Esophagus (tissue), 2 donors: ENCODE measurements at regions not wholly inside any gene's neighbourhood (a gene's known extent, or its start where the extent isn't known, plus 50 kb on each side); places are given as distances from the start of the nearest gene placed in this dataset.
"Not testable (repeated sequence)": the region's sequence is repeated elsewhere in the genome, so short reads cannot be mapped to it uniquely, and the experiment has no call there.

Experiments used
- H3K27ac ChIP-seq, 2 donors: one replicate each; pipeline ENCODE4 v1.5.1; 2013; ENCODE audit warnings: low read depth in 2 of 2, mild to moderate bottlenecking in 2 of 2, inconsistent platforms in 1 of 2, low read length in 1 of 2, moderate library complexity in 1 of 2
- H3K27me3 ChIP-seq, 2 donors: one replicate each; pipeline ENCODE4 v1.6.1; 2013; ENCODE audit warnings: low read length in 2 of 2, control low read depth in 1 of 2, mild to moderate bottlenecking in 1 of 2; ENCODE audit not compliant: insufficient read depth in 2 of 2, control insufficient read depth in 1 of 2
- H3K36me3 ChIP-seq, 2 donors: one replicate each; pipeline ENCODE4 v1.6.1; 2013; ENCODE audit warnings: low read length in 1 of 2; ENCODE audit not compliant: control insufficient read depth in 2 of 2, insufficient read depth in 2 of 2
- H3K4me1 ChIP-seq, 2 donors: one replicate each; pipeline ENCODE4 v1.6.1; 2013; ENCODE audit warnings: low read length in 1 of 2; ENCODE audit not compliant: control insufficient read depth in 2 of 2, insufficient read depth in 2 of 2
- H3K4me3 ChIP-seq, 2 donors: one replicate each; pipeline ENCODE4 v1.5.1; 2013; ENCODE audit warnings: low read length in 2 of 2, mild to moderate bottlenecking in 2 of 2, low read depth in 1 of 2, moderate library complexity in 1 of 2
- H3K9me3 ChIP-seq, 2 donors: one replicate each; pipeline ENCODE4 v1.6.1; 2013; ENCODE audit warnings: mild to moderate bottlenecking in 2 of 2, low read depth in 1 of 2, low read length in 1 of 2, moderate library complexity in 1 of 2; ENCODE audit not compliant: control insufficient read depth in 2 of 2, insufficient read depth in 1 of 2
- WGBS, 2 donors: extraction: QIAGEN DNeasy Blood & Tissue Kit; methylation state at CpG; one replicate each; pipeline ENCODE4 v1.1.7; 2013; 5-methylcytosine and 5-hydroxymethylcytosine counted together
- donor health status: healthy with polysubstance abuse.
- donor health status: Bipolar disorder and iron deficiency.

GRCh38 chr12:9346866-9347327, 138.7 kb upstream of the PZP start:
- Histone ChIP-seq H3K27ac (no peak overlapping the region), H3K36me3 (no peaks in the 10 kb centered on the region), H3K27me3 (no peaks in the 10 kb centered on the region), H3K9me3 (peaks cover under 1 to 3% of the 10 kb centered on the region in 2 donors), H3K4me3 (no peak overlapping the region), H3K4me1 (no peaks in the 10 kb centered on the region)
- WGBS, 2 donors: 75 to 82% methylated on average over 5 of the region's 5 CpGs

DNA sequence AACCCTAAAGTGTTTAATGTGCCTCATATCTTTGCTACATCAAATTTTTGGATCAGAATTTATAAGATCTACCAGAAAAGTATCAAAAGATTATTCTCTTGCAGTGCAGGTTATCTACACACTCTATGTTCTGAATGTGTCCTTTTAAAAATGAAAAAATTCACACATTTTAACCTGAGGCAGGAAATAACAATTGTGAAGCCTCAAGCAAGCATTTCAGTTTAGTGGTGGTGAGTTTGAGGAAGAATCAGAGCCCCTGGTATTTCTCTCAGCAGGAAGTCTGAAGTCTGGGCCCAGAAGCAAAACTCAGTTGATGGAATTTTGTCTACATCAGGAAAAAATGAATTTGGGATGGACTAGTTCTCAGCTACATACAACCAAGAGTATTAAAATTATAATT, 137.0 kb upstream of the PZP start:
- no peak overlapping the region for H3K4me3 ChIP-seq
- H3K9me3 ChIP-seq: no peaks in the 10 kb centered on the region
- no peaks in the 10 kb centered on the region for H3K36me3 ChIP-seq
- H3K4me1 ChIP-seq: no peaks in the 10 kb centered on the region
- H3K27me3 ChIP-seq: no peaks in the 10 kb centered on the region
- no peak overlapping the region for H3K27ac ChIP-seq

- no peaks in the 10 kb centered on the region for H3K4me1 ChIP-seq
- no peak overlapping the region for H3K27ac ChIP-seq
- H3K4me3 ChIP-seq: no peak overlapping the region
- H3K9me3 ChIP-seq: no peaks in the 10 kb centered on the region
- 56 to 63% methylated on average over 2 of the region's 2 CpGs for WGBS, 2 donors
- no peaks in the 10 kb centered on the region for H3K36me3 ChIP-seq
- H3K27me3 ChIP-seq: no peaks in the 10 kb centered on the region
Observed at GRCh38 chr12:9344541-9344940, 136.3 kb upstream of the PZP start.

- H3K4me3 ChIP-seq: no peak overlapping the region
- WGBS, 2 donors: 82 to 87% methylated on average over 3 of the region's 3 CpGs
- no peaks in the 10 kb centered on the region for H3K27me3 ChIP-seq
- no peaks in the 10 kb centered on the region for H3K9me3 ChIP-seq
- H3K27ac ChIP-seq: no peak overlapping the region
- no peaks in the 10 kb centered on the region for H3K36me3 ChIP-seq
- H3K4me1 ChIP-seq: no peaks in the 10 kb centered on the region
Observed at GRCh38 chr12:9343731-9344130, 135.5 kb upstream of the PZP start.

- 86 to 91% methylated on average over 3 of the region's 3 CpGs for WGBS, 2 donors
- Histone ChIP-seq H3K4me1 (no peaks in the 10 kb centered on the region), H3K27me3 (no peaks in the 10 kb centered on the region), H3K4me3 (no peak overlapping the region), H3K36me3 (no peaks in the 10 kb centered on the region), H3K27ac (no peak overlapping the region), H3K9me3 (no peaks in the 10 kb centered on the region)
Observed at GRCh38 chr12:9342614-9343353, 134.6 kb upstream of the PZP start.

DNA sequence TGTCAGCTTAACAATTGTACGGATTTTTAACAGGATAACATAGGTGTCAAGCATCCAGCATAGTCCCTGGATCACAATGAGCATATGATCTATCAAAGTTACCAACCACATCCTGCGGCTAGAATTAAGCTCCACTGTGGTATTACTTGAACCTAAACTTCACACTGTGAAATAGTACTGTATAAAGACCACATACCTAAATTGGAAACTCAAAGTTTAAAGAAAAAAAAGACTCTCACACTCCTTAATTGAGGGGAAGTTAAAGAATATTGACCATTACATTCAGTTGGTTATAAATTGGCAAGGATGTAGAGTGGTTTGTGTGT, 133.0 kb upstream of the PZP start:
- H3K27me3 ChIP-seq: no peaks in the 10 kb centered on the region
- no peaks in the 10 kb centered on the region for H3K36me3 ChIP-seq
- H3K4me1 ChIP-seq: no peaks in the 10 kb centered on the region
- no peaks in the 10 kb centered on the region for H3K9me3 ChIP-seq
- 84 to 93% methylated on average over 2 of the region's 2 CpGs for WGBS, 2 donors
- no peak overlapping the region for H3K27ac ChIP-seq
- H3K4me3 ChIP-seq: no peak overlapping the region

- WGBS, 2 donors: 73 to 76% methylated on average over 8 of the region's 8 CpGs
- Histone ChIP-seq H3K27me3 (no peaks in the 10 kb centered on the region), H3K27ac (no peak overlapping the region), H3K4me1 (no peaks in the 10 kb centered on the region), H3K4me3 (no peak overlapping the region), H3K36me3 (no peaks in the 10 kb centered on the region), H3K9me3 (peaks cover 0 to 4% of the 10 kb centered on the region in 2 donors)
Observed at GRCh38 chr12:9340422-9341259, 132.4 kb upstream of the PZP start.

DNA sequence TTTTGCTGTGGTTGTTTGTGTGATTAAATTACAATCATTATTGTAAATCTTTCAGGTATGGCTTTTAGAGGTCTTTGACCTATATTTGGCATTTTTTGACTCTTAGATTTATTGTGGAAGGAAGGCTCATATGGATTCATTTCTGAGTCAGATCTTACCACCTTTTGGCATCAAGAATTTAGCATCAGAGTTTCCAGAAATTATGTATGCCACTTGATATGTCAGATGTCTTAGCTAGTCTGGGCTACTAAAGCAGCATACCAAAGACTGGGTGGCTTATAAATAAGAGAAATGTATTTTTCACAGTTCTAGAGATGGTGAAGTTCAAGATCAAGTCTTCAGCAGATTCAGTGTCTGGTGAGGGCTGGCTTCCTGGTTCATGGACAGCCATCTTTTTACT, 129.5 kb upstream of the PZP start:
- Histone ChIP-seq H3K9me3 (peaks cover 0 to 4% of the 10 kb centered on the region in 2 donors), H3K4me1 (peaks cover 0 to 3% of the 10 kb centered on the region in 2 donors), H3K27ac (no peak overlapping the region), H3K36me3 (no peaks in the 10 kb centered on the region), H3K4me3 (no peak overlapping the region), H3K27me3 (no peaks in the 10 kb centered on the region)

GRCh38 chr12:9336375-9337011, 128.3 kb upstream of the PZP start:
- not testable (repeated sequence) for H3K36me3 ChIP-seq, H3K27me3 ChIP-seq, H3K4me1 ChIP-seq, H3K27ac ChIP-seq, H3K4me3 ChIP-seq, H3K9me3 ChIP-seq
- WGBS, 2 donors: 83 to 96% methylated on average over 7 of the region's 7 CpGs
